A673 (cell line): ENCODE measurements at regions not wholly inside any gene's neighbourhood (a gene's known extent, or its start where the extent isn't known, plus 50 kb on each side); places are given as distances from the start of the nearest gene placed in this dataset.

Source experiments
- CTCF ChIP-seq: fragments of 300-800, 200-600 bp; sonication (generic); conservative IDR thresholded peaks from 2 replicates; pipeline ENCODE4 v1.5.1; 2017; ENCODE audit warnings: low read depth, mild to moderate bottlenecking, antibody characterized with exemption, low read length, moderate library complexity, mixed read lengths
- EZH2 ChIP-seq: fragments of 200-600 bp; sonication (generic); IDR thresholded peaks from 2 replicates; pipeline ENCODE4 v1.6.1; 2017; ENCODE audit warnings: borderline replicate concordance, low read depth, mild to moderate bottlenecking, mixed read lengths, antibody characterized with exemption, low read length; ENCODE audit not compliant: poor library complexity, severe bottlenecking

DNA sequence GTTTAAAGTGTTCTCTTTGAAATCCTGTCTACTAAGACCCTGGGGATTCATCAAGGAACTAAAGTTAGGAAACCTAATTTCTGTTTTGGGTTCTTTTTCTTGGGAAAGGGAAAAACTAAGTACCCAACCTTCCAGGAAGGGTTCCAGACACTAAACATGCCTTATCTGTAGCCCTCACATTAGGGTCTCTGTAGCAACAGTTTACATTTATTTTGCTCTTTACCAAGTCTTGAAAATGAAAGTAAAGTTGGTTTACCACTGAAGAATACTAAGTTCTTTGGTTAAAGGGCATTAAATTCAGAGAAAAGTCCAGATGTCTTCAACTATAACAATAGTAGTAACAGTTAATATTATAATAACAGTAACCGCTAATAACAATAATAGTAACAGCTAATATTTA, 207.5 kb upstream of the CDKN3 start:
- TF ChIP-seq CTCF (no peak), EZH2 (no peak)
